CD4-positive, alpha-beta memory T cell (primary cell): ENCODE measurements at regions not wholly inside any gene's neighbourhood (a gene's known extent, or its start where the extent isn't known, plus 50 kb on each side); places are given as distances from the start of the nearest gene placed in this dataset.

Source experiments
- CTCF ChIA-PET: fragments of 350-600 bp; sonication (Branson Sonifier 250); formaldehyde crosslinking; loops from one replicate; lab custom pipeline; 2021; ENCODE audit warnings: inconsistent platforms; ENCODE audit not compliant: partially characterized antibody; lab: Charles Lee
- POLR2A ChIA-PET: fragments of 350-600 bp; sonication (Branson Sonifier 250); formaldehyde crosslinking; loops from one replicate; lab custom pipeline; 2021; ENCODE audit not compliant: partially characterized antibody; lab: Charles Lee
- DNase-seq, 5 donors: peaks; one replicate each; pipeline versions ENCODE4 v3.0.0 to v3.0.0-alpha.2; 2020 to 2022; ENCODE audit warnings: mixed read lengths in 1 of 5
- H3K27ac ChIP-seq: one replicate; pipeline ENCODE4 v1.7.0; 2013; ENCODE audit warnings: low read depth, low read length
- H3K27me3 ChIP-seq: 2 replicates; pipeline ENCODE4 v1.7.0; 2013; ENCODE audit warnings: mild to moderate bottlenecking, low read length, moderate library complexity; ENCODE audit not compliant: insufficient read depth
- H3K36me3 ChIP-seq: 2 replicates; pipeline ENCODE4 v1.7.0; 2013; ENCODE audit warnings: mild to moderate bottlenecking, low read length, moderate library complexity; ENCODE audit not compliant: insufficient read depth
- H3K4me1 ChIP-seq: 2 replicates; pipeline ENCODE4 v1.7.0; 2013; ENCODE audit warnings: mild to moderate bottlenecking, low read length, moderate library complexity; ENCODE audit not compliant: insufficient read depth
- H3K4me3 ChIP-seq, 2 donors: one replicate each; pipeline ENCODE4 v1.7.0; 2013; ENCODE audit warnings: low read length in 2 of 2, mild to moderate bottlenecking in 1 of 2
- H3K9me3 ChIP-seq, 2 donors: one replicate each; pipeline ENCODE4 v1.7.0; 2013; ENCODE audit warnings: low read length in 2 of 2, control low read depth in 1 of 2; ENCODE audit not compliant: control insufficient read depth in 1 of 2
- H3K27ac Mint-ChIP-seq, 7 donors: one replicate each; pipeline ENCODE4 v1.8.0; 2020 to 2021; ENCODE audit warnings: mixed read lengths in 7 of 7, mild to moderate bottlenecking in 6 of 7, inconsistent platforms in 3 of 7, moderate library complexity in 3 of 7
- H3K27me3 Mint-ChIP-seq, 2 donors: one replicate each; pipeline ENCODE4 v1.8.0; 2020 to 2021; ENCODE audit warnings: mixed read lengths in 2 of 2
- H3K36me3 Mint-ChIP-seq, 2 donors: one replicate each; pipeline ENCODE4 v1.8.0; 2020 to 2021; ENCODE audit warnings: mixed read lengths in 2 of 2, inconsistent platforms in 1 of 2, mild to moderate bottlenecking in 1 of 2
- H3K4me1 Mint-ChIP-seq, 4 donors: one replicate each; pipeline ENCODE4 v1.8.0; 2020 to 2021; ENCODE audit warnings: mixed read lengths in 4 of 4, mild to moderate bottlenecking in 1 of 4
- H3K4me3 Mint-ChIP-seq, 8 donors: one replicate each; pipeline ENCODE4 v1.8.0; 2020 to 2021; ENCODE audit warnings: mixed read lengths in 8 of 8, mild to moderate bottlenecking in 7 of 8, moderate library complexity in 6 of 8, inconsistent platforms in 3 of 8
- H3K9me3 Mint-ChIP-seq, 8 donors: one replicate each; pipeline ENCODE4 v1.8.0; 2020 to 2021; ENCODE audit warnings: mixed read lengths in 8 of 8, mild to moderate bottlenecking in 5 of 8, inconsistent platforms in 3 of 8, moderate library complexity in 1 of 8
- intact Hi-C: fragments of 100-400 bp; cut with micrococcal nuclease; formaldehyde crosslinking; loops from one replicate; pipeline ENCODE4 v1.15.1; 2023

DNA sequence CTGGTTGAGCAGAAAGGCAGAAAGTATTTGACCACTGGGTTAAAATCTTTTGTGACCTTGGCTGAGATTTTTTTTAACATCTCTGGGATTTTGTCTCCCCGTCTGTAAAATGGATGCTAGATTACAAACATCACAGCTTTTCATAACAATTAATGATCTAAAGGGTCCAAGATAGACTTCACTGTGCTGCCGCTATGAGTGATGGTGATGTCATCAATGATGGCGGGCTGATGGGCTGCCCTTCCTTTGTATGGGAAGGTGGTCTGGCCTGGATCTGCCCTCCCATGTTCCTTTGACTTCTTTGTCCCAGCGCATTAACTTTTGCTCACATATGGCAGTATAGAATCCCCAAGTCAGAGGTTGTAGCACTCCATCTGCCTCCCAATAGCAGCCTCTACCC is 116.7 kb downstream of the IRX5 start:
- H3K27ac Mint-ChIP-seq, result no peak overlapping the region
- no peaks in the 10 kb centered on the region for H3K4me1 Mint-ChIP-seq
- Histone ChIP-seq H3K4me3 (no peak overlapping the region), H3K27ac (no peak overlapping the region), H3K27me3 (no peaks in the 10 kb centered on the region), H3K9me3 (no peaks in the 10 kb centered on the region), H3K4me1 (no peaks in the 10 kb centered on the region), H3K36me3 (no peaks in the 10 kb centered on the region)
- peaks cover 4% of the 10 kb centered on the region in 2 donors for H3K27me3 Mint-ChIP-seq
- ChIA-PET POLR2A (no interaction called here), CTCF (no interaction called here)
- no peaks in the 10 kb centered on the region for H3K36me3 Mint-ChIP-seq
- intact Hi-C loops, result no loop called here
- H3K9me3 Mint-ChIP-seq, result no peaks in the 10 kb centered on the region
- H3K4me3 Mint-ChIP-seq, result no peak overlapping the region
- no peak for DNase-seq

DNA sequence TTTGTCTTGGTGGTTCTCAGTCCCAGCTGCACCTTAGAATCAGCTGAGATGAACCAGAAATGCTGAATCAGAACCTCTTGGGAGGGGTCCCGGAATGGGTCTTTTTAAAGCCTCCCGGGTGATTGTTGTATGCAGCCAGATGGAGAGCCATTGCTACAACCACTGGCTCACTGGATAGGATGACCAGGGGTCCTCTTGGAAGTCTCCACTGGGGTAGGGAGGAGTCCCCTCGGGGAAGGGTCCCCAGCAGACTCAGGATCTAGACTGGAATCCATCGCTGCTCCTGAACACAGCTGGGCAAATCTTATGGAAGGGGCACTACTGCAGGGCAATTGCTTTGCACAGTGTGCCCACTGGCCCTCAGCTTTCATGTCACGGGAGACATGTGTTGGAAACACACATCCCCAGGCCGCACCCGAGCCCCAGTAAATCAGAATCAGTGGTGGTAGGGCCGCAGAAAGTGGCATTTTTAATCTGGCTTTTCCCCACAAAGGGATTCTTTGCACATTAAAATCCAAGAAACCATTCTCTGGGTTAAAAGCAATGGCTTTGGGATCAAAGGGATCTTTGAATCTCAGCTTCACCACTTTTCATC is 117.3 kb downstream of the IRX5 start:
- CTCF ChIA-PET, result no interaction called here
- intact Hi-C loops, result no loop called here

DNA sequence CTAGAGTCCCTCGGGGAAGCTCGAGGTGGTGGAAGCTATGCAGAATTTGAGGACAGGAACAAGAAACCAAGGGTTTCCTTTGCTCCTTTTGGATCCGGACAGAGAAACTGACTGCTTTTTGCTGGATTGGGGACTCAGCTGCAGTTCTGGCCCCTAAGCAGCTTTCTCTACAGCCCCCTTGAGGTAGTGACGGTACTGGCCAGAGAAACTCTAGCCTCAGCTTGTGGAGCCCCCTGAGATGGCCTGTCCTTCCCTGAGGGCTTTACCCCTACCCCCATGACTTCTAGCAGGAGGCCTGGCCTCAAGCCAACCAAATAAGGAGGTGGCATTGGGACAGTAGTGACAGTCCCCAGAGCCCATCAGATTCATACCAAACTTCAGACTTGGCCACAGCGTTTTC is 118.1 kb downstream of the IRX5 start:
- no peak overlapping the region for H3K4me3 ChIP-seq
- H3K9me3 ChIP-seq, result no peaks in the 10 kb centered on the region
- H3K27me3 Mint-ChIP-seq, result peaks cover 4 to 6% of the 10 kb centered on the region in 2 donors
- no peak overlapping the region for H3K4me3 Mint-ChIP-seq
- no peaks in the 10 kb centered on the region for H3K27me3 ChIP-seq
- no peak for DNase-seq
- no peaks in the 10 kb centered on the region for H3K4me1 Mint-ChIP-seq
- H3K36me3 ChIP-seq, result no peaks in the 10 kb centered on the region
- H3K36me3 Mint-ChIP-seq, result no peaks in the 10 kb centered on the region
- CTCF ChIA-PET, result no interaction called here
- no peak overlapping the region for H3K27ac ChIP-seq
- no peak overlapping the region for H3K27ac Mint-ChIP-seq
- no peaks in the 10 kb centered on the region for H3K9me3 Mint-ChIP-seq
- intact Hi-C loops, result no loop called here
- POLR2A ChIA-PET, result no interaction called here
- H3K4me1 ChIP-seq, result no peaks in the 10 kb centered on the region

More for the DNA sequence above, 117.3 kb downstream of the IRX5 start:
- no peaks in the 10 kb centered on the region for H3K4me1 ChIP-seq
- Mint-ChIP-seq H3K36me3 (no peaks in the 10 kb centered on the region), H3K9me3 (no peaks in the 10 kb centered on the region), H3K4me1 (no peaks in the 10 kb centered on the region), H3K27ac (no peak overlapping the region), H3K27me3 (peaks cover 4% of the 10 kb centered on the region in 2 donors), H3K4me3 (no peak overlapping the region)
- H3K27ac ChIP-seq, result no peak overlapping the region
- no peaks in the 10 kb centered on the region for H3K36me3 ChIP-seq
- no peak overlapping the region for H3K4me3 ChIP-seq
- POLR2A ChIA-PET, result no interaction called here
- DNase-seq, result no peak
- H3K27me3 ChIP-seq, result no peaks in the 10 kb centered on the region
- no peaks in the 10 kb centered on the region for H3K9me3 ChIP-seq

DNA sequence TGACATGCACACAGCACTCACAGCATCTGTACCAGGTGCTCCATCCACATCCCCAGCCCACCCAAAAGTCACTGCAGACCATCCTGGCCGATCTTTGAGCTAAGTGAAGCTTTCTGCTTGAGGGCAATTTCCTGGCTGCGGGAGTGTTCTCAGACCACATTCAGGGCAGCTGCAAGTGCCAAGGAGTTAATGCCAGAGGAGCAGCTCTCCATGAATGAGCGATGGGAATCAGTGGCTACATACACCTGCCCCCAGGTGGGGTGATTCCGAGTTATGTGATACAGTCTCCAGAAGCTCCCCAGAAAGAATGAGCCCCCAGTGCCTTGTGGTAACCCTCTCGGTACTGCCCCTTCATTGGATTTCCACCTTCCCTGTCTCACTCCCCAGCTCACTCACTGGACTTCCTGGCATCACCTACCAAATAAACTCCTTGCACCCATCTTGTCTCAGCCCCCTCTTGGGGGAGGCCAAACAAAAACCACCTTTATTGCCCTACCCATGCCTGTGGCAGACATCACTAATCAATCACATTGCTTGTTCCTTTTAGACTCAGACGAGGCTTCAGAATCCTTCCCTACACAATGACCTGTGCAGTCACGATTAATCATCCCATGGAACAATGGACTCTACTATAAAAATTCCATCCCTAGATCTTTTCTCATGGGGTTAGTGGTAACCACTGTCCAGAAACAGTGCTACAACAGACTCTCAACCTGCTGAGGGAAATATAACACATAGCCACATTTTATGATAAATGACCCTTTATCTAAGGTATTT is 121.1 kb downstream of the IRX5 start:
- no peak overlapping the region for H3K27ac ChIP-seq
- intact Hi-C loops, result no loop called here
- POLR2A ChIA-PET, result no interaction called here
- Mint-ChIP-seq H3K36me3 (no peaks in the 10 kb centered on the region), H3K4me3 (no peak overlapping the region), H3K4me1 (peaks cover 2 to 6% (median 3%) of the 10 kb centered on the region in 4 donors), H3K27ac (no peak overlapping the region), H3K9me3 (peaks cover 0 to 7% (median 0%) of the 10 kb centered on the region in 8 donors), H3K27me3 (peaks cover 16 to 22% of the 10 kb centered on the region in 2 donors)
- CTCF ChIA-PET, result no interaction called here
- no peak for DNase-seq
- H3K4me1 ChIP-seq, result no peaks in the 10 kb centered on the region
- H3K9me3 ChIP-seq, result no peaks in the 10 kb centered on the region
- no peak overlapping the region for H3K4me3 ChIP-seq
- peaks cover 7% of the 10 kb centered on the region for H3K27me3 ChIP-seq
- no peaks in the 10 kb centered on the region for H3K36me3 ChIP-seq

DNA sequence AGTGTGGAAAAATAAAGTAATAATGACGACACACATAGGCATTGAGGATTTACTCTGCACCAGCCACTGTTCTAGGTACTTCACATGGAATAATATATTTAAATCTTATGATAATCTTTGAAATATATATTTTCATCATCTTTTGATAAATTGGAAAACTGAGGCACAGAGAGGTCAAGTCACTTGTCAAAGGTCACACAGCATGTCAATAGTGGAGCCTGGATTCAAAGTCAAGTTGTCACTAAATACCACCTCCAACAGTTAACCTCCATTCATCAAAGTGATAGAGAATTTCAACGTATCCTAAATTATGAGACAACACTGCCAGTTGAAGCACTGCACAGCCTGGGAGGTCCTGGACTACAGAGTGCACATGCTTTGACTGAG is 121.7 kb downstream of the IRX5 start:
- Mint-ChIP-seq H3K27ac (no peak overlapping the region), H3K27me3 (peaks cover 20 to 25% of the 10 kb centered on the region in 2 donors), H3K36me3 (no peaks in the 10 kb centered on the region)

DNA sequence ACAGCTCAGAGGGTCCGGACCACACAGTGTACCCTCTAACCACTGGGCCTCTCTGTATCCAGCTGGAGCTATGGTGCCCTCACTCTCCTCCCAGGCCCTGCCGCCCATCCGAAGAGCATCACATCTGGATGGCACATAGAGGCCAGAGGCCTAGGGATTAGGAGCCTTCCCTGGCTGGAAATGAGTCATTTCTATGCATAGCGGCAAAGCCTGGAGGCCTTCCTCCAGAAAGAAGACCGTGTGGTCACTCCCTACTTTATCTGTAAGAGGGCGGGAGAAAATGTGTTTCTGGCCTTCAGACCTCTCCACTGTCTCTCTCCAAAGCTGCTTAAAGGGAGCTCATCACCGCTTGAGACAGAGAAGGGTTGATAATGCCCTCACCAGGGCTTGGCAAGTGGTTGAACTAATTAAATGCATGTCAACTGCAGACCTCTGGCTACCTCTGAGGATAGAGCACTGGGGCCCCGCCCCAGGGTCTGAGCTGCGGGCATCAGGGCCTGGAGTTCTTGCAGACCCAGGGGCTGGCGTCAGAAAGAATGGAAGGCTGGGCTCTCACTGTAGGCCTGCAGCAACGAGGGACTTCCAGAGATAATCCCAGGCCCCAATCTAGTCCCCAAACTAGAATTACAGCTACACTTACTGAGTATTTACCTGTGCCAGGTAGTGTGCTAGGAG is 122.2 kb downstream of the IRX5 start:
- H3K27ac ChIP-seq, result no peak overlapping the region
- Mint-ChIP-seq H3K4me1 (peaks cover 3 to 11% (median 6%) of the 10 kb centered on the region in 4 donors), H3K27me3 (peaks cover 21 to 25% of the 10 kb centered on the region in 2 donors), H3K27ac (no peak overlapping the region), H3K36me3 (no peaks in the 10 kb centered on the region), H3K9me3 (peaks cover 0 to 7% (median 0%) of the 10 kb centered on the region in 8 donors), H3K4me3 (no peak overlapping the region)
- DNase-seq, result no peak
- H3K4me1 ChIP-seq, result no peaks in the 10 kb centered on the region
- H3K9me3 ChIP-seq, result no peaks in the 10 kb centered on the region
- CTCF ChIA-PET, result interaction anchor here (1.2 kb wide), 1 partner anchor 9 kb away, joined by 3 read pairs; no protein-coding TSS in a partner anchor
- POLR2A ChIA-PET, result no interaction called here
- H3K27me3 ChIP-seq, result peaks cover 7% of the 10 kb centered on the region
- intact Hi-C loops, result no loop called here
- no peak overlapping the region for H3K4me3 ChIP-seq
- no peaks in the 10 kb centered on the region for H3K36me3 ChIP-seq

More for the DNA sequence above, 121.7 kb downstream of the IRX5 start:
- intact Hi-C loops, result no loop called here
- Histone ChIP-seq H3K4me1 (no peaks in the 10 kb centered on the region), H3K36me3 (no peaks in the 10 kb centered on the region), H3K9me3 (no peaks in the 10 kb centered on the region), H3K4me3 (no peak overlapping the region), H3K27me3 (peaks cover 7% of the 10 kb centered on the region), H3K27ac (no peak overlapping the region)
- no peak for DNase-seq
- CTCF ChIA-PET, result no interaction called here
- POLR2A ChIA-PET, result no interaction called here
- Mint-ChIP-seq H3K4me1 (peaks cover 3 to 9% (median 6%) of the 10 kb centered on the region in 4 donors), H3K4me3 (no peak overlapping the region), H3K9me3 (peaks cover 0 to 7% (median 0%) of the 10 kb centered on the region in 8 donors)

DNA sequence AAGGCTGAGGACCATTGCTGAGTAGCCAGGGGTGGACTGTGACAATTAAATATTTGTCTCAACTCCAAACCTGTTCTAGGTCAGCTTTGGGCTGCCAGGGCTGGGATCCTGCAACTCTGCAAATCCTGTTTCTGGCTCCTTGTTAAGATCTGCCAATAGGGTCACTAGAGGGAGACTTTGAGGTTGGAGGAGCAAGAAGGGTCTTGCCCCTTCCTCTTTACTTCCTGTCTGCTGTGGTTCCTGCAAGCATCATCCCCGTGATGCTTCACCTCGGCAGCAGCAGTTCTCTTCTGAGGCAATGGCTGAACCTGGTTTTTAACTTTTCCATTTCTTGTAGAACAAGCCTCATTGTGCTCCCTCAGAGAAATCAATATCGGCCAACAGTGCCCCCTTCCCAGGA is 124.6 kb downstream of the IRX5 start:
- Mint-ChIP-seq H3K4me1 (peaks cover 3 to 11% (median 6%) of the 10 kb centered on the region in 4 donors), H3K36me3 (no peaks in the 10 kb centered on the region), H3K27me3 (peaks cover 27 to 37% of the 10 kb centered on the region in 2 donors), H3K27ac (no peak overlapping the region), H3K4me3 (no peak overlapping the region), H3K9me3 (peaks cover 0 to 8% (median 1%) of the 10 kb centered on the region in 8 donors)
- no peaks in the 10 kb centered on the region for H3K9me3 ChIP-seq
- intact Hi-C loops, result no loop called here
- H3K27me3 ChIP-seq, result peaks cover 7% of the 10 kb centered on the region
- no peaks in the 10 kb centered on the region for H3K36me3 ChIP-seq
- CTCF ChIA-PET, result no interaction called here
- no peak for DNase-seq
- no peak overlapping the region for H3K4me3 ChIP-seq
- H3K27ac ChIP-seq, result no peak overlapping the region
- H3K4me1 ChIP-seq, result no peaks in the 10 kb centered on the region
- POLR2A ChIA-PET, result no interaction called here
